ENCODE measurements at regions not wholly inside any gene's neighbourhood (a gene's known extent, or its start where the extent isn't known, plus 50 kb on each side); places are given as distances from the start of the nearest gene placed in this dataset.

DNA sequence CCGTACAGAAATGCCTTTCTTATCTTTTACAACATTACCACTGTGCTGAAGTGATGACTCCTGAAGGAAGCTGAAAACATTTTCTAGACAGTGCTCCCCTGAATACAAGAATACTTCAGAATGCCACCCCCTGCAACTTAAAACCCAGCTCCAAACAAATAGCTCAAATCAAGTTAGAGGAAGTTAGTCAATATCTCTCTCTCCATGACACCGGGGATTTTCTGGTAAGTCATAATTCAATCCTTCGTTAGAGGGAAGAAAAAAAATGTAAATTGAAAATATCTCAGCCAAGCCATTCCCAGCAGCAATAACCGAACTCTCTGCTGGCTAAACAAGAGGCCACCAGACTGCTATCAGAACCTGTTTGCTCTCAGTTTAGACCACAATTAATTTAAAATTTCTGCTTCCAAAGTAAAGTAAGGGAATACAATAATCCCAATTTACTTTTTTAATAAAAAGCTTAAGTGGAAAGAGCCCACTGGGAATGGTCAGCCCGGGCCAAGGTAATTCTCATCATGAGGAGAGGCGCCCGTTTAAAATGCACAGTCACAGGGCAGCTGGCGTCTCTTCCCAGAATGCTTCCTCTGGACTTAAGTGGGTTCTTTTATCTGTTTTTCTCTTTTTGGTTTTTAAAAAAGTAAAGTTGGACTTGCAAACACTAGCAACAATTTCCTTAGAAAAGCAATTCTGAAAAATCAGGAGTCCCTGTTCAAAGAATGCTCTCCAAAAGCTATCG, 710.1 kb upstream of the STXBP6 start:
- TF ChIP-seq POLR2A (IDR thresholded peaks at IDR 0.05; ENCODE audit: low read length) (no peak), GATA1 (IDR thresholded peaks at IDR 0.05; ENCODE audit: low read depth, low read length) (no peak)
